Amniotic epithelial cell (primary cell): ENCODE measurements at regions not wholly inside any gene's neighbourhood (a gene's known extent, or its start where the extent isn't known, plus 50 kb on each side); places are given as distances from the start of the nearest gene placed in this dataset.

Experiments
- DNase-seq: peaks from one replicate; pipeline ENCODE4 v3.0.0-alpha.2; 2010; ENCODE audit warnings: low read depth

DNA sequence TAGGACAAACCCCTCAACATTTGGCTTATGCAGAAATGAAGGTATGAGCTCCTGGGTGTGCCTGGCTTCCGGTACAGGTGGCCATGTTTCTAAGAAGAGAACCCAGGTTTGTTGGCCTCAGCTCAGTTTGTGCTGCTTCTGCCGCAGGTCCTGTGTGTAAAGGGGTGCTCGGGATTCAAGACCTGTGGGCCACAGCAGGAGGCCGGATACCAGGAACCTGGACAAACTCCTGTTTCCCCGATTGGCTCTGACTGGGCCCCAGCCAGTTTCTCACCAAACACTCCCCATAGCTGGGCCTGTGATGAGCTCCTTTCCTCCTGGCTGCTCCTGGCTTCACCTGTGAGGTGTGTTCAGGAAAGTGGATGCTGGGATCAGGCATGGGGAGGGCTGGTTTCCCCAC is 271.2 kb upstream of the IRX2 start:
- no peak for DNase-seq

DNA sequence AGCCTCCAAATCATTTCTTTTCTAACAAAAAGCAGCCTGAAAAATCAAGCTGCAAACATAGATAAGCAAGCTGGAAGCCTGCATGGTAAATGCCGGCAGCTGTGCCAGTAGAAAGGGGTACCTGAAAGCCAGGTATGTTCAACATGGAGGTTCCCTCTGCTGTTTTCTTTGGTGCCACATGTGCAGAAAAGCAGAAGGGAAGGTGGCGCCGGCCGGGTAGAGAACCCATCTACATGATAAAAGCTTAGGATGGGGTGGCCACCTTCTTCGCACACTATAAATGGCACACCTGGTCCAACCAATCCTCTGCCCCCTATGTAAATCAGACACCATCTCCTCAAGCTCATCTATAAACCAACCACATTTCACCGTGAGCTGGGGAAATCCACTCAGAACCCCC is 268.9 kb upstream of the IRX2 start:
- no peak for DNase-seq

DNA sequence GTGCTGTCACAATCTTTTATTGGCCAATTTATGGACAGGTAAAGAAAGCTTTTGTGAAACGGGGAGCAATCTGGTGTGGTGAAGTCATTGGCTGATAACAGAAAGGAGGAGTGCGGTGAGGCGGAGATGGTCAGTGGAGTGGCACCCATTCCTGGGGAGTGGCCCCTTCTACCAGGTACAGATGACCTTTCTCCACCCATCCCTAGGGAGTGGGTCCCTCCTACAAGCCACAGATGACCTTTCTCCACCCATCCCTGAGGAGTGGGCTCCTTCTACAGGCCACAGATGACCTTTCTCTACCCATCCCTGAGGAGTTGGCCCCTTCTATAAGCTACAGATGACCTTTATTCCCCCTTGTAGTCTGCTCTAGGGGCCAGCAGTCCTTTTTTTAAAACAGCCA is 267.6 kb upstream of the IRX2 start:
- DNase-seq, result no peak

DNA sequence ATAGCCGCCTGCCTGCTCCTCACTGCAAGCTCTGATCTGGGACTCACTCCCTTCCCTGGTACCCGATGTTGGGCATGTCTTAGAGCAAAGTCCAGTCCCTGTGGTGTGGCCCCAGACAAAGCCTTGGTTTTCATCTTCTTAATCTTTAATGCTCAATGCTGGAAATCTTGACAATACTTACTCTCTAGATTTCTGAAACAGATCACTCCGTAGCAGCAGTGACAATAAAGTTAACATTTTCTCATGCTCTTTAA is 260.2 kb upstream of the IRX2 start:
- no peak for DNase-seq

DNA sequence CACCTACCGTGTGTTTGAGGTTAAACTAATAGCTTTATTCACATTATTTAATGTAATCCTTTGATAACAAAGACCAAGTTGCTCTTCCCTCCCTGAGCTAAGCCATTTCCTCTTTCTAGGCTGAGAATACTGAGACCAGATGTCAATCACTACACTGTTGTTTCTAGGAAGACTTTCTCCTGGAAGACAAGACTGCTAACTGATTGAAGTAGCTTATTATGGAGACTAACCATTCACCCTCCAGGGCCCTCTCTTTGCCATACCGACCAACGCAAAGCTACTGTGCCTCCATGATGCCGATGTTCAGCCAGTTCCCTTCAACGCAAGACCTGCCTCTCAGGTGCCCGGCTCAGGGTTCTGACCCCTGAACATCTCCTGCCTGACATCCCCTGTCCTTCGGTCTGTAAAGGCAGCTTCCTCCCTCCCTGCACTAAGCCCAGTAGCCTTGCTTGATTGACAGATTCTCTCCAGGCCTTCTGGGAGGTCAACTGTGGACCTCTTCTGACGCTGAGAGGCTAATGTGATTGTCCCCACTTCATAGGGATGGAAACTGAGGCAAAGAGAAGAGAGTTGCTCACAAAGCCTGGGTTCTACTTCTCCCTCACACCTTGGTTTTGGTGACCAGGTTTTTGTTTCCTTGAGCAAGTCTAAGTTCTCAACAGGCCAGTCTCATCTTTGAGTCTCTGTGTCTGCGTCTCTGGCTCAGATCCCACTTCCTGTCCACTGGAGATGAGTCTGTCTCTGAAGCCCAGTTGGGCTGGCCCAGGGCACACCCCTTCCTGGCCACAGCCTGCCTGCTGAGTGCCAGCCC is 259.7 kb upstream of the IRX2 start:
- DNase-seq, result no peak

DNA sequence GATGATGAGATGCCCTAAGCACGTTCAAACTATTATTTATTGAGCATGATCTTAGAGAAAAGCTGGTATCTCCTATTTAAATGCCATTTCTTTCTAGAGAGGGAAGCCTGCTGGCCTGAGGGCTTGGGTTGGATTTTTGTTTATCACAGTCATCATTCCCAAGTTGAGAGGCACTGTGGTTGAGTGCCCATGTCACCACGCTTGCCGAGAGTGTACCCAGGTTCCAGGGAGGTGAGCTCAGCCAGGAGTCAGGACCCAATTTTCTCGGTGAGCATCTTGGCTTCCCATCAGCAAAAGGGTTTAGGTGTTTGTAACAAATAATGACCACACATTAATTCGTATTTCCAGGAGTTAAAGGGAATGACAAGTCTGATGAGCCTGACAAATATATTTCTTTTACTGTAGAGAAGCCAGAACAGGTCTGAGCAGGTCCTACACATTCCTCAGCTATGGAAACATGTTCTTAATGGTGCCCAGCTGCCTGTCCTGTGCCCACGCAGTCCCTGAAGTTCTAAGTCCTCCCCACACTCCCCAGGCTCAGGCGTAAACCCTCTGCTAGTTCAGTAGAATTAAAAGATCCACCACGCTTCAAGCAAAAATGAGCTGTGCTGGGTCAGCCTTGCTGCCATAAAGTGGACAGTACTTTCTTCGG is 258.9 kb upstream of the IRX2 start:
- no peak for DNase-seq

DNA sequence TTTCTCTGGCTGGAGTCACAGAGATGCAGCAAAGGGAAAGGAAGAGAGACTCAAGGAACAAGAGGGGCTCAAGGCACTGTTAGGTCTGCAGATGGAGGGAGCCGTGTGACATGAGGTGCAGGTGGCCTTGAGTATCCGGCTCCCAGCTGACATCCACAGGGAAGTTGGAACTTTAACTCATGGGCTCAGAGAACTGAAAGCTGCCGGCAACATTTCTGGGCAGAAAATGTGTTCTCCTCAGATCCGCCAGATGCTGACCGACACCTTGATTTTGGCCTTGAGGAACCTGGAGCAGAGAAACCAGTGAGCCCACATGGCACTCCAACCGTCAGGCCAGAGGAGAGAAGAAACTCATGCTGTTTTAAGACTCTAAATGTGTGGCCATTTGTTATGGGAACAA is 258.1 kb upstream of the IRX2 start:
- DNase-seq, result no peak

DNA sequence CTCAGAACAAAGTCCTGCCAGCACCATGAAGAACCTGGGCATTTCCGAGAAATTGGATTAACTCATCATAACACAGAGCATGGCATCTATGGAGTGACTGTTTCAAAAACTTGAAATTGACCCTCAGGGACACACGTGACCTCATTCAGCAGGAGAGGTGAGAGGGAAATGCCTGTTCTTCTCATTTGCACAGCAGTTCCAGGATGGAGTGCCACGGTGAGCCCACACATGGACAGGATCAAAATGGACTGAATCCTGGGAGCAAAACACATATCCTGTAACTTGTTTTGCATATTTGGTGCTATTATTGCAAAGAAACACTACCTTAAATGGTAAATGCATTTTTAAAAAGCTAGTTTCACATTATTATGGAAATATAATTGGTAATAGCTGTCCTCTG is 256.1 kb upstream of the IRX2 start:
- DNase-seq, result no peak

DNA sequence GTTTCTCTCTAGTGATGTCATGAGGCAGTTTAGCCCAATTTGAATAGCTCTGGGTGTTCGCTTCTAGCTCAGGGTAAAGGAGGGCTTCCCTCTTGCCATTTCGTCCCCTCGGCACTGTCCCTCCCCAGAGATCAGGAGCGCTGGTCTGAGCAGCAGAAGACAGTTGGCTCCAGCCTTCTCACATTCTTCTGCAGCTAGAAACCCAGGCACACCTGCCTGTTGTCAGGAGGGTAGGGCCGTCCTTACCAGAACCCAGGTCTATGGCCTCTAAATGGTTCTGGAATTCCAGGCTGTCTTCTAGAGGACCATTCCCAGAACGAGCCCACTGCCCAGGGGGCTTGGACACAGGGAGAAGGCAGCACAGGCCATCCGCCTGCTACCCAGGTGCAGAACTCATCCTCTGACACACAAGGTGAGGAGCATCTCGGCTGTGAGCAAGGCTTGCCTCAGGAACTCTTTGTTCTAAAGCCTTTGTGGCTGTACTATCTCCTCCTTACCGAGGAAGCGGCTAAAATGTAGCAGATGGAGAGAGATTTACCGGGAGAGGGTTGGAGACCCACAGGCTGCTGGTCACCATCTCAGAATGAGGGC is 255.6 kb upstream of the IRX2 start:
- DNase-seq, result no peak

DNA sequence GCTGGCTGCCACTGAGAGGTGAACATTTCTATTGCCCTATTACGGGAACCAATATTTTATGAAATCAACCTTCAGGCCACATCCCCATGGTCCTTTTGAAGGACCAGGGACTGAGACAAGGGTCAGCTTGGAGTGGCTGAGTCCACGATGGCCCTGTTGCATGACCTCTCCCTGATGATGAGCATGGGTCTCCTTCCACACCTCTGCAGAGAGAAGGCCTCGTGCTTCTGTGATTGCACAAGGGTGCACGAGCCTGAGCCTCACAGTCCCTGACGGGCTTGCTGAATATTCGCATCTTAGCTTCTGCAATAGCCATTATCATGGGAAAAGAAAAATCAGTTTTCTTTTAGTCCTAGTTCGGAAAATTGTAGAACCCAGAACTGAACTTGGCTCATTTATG is 255.0 kb upstream of the IRX2 start:
- no peak for DNase-seq

DNA sequence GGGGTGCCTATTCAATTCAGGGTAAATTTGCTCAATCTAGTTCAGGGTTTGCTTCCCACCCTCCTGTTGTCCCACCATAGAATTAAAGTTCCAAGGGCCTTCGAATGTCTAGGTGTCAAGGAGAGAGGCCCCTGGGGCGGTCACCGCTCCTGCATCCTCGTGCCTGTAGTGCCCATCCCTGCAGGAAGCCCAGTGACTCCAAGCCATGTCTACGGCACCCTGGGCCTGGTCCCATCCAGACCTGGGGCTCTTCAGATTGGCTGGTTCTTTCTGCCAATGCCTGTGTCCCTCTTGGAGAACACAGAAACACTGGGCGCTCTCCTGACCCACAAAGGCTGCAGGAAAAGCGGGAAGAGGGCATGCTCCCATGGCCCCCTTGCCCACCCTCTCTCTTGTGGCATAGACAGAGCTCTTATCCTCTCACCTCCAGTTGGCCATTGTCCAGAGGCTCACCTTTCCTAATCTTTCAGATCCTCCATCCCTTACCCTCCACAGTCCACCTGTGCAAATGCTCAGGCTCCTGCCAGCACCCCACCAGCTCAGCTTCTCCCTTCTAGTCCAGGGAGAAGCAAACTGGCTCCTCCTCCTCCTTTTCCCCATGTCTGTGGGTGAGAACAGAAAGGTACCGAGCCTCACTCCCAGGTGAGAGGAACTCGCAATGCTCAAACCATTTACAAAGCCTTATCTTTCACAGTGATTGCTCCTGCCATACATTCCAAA is 253.0 kb upstream of the IRX2 start:
- no peak for DNase-seq

DNA sequence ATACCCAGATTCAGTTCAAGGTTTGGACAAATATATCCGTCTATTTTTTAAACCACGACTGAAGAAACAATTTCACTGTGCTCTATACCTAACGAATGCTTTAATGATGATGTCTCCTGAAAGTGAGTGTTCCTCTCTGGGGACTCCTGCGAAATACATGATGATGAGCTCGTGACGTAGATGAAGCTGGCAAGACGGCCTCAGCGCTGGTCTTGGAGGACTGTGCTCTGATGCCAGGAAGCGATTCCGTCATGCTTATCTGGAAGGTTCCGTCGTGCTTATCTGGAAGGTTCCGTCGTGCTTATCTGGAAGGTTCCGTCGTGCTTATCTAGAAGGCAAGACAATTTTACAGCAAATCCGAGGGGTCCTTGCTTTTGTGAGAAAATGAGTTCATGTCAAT is 250.8 kb upstream of the IRX2 start:
- no peak for DNase-seq

DNA sequence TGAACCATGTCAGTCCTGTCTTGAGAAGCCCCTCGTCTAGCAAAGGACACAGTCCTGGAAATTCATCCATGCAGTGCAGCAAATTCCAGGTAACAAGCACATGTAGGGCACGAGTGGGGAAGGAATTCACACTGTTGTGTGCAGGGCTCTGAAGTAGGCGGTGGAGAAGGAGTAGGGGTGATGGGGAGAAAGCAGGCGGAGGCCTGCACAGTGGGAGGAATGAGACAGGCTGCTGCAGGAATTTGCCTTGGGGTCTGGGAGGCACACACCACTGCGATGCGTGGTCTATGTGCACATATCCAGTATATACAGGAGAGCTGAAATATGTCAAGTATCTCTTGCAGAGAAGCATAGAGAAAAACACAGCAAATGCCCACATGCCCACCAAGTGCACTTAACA is 249.2 kb upstream of the IRX2 start:
- DNase-seq, result no peak

DNA sequence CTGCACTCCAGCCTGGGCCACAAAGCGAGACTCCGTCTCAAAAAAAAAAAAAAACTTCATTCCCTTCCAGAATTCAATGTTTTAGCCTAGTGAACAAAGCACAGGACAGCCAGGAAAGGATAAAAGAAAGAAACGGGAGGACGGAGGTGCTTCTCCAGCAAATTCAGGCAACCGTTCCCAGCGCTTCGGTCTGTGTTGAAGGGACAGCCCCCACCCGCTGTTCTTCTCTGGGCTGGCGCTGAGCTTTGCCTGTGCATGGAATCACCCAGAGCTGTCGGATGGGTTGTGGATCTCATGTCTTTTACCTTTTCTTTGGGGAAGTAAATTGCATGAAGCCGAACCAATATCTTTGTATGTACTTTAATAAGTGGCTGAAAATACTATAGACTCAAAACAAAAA is 248.4 kb upstream of the IRX2 start:
- DNase-seq, result no peak

DNA sequence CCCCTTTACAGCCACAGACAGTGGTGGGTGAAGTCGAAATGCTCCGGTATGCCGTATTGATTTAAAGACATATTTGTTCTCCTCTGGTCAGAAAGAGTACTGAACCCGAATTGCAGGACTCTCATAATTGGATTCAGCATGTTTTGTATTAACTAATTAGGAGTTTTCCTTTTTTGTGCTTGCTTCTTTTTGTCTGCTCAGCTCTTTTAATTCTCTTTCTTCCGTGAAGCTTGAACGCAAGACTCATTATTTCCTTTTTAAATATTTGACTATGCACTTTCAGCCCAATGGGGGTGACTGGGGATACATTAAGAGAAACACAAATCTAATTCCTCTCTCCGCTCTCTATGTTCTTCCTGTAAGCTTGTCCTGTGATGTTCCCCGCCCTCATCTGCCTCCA is 246.6 kb upstream of the IRX2 start:
- no peak for DNase-seq

DNA sequence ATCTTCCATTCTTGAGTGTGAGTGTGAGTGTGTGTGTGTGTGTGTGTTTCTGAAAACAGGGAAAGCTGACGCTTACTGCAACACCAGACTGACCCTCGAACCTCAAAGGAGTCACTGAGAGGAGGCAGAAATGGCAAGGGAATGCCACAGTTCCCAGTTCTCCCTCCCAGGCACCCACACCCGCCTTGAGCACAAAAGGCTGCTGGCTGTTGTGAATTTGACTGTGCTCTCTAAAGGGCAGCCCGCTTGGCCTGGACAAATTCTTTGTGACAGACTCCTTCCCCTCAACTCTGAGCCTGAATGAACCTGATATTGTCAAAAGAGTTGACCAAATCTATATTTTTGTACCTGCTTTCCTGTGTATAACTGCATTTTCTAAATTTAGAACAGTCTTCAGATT is 245.7 kb upstream of the IRX2 start:
- no peak for DNase-seq

DNA sequence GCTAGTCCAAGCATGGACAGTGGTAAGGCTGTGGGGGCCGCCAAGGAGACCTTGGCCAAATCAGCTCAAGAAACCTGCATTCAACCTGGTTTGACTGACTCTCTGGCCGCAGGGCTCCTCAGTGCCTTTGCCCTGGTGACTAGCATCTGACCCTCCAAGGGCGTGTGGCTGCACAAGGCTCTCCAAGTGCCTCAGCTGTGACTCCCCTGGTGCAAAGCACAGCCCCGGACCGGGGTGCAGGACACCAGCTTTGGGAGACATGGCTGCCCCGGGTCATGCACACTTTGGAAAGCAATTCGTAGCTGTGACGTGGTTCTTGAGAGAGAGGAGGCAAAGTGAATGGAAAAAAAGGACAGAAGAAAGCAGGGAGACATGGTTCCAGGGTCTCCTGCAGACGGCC is 245.2 kb upstream of the IRX2 start:
- no peak for DNase-seq

DNA sequence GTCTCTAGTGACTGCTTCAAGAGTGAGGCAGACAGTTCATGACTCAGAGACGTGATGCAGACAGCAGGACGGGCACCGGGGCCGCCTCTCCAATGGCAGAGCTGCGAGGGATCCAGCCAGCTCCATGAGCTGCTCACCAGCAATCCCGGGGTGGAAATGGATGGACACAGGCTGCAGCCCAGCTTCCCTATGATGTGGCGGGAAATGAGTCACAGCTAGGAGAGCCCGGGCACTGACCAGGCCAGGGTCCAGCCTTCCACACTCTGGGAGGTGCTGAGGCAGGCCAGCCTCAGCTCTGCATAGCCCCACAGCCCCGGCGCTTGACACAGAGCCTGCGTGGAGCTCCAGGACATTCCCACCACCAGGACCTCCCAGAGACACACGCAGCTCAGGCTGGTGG is 244.8 kb upstream of the IRX2 start:
- DNase-seq, result no peak

DNA sequence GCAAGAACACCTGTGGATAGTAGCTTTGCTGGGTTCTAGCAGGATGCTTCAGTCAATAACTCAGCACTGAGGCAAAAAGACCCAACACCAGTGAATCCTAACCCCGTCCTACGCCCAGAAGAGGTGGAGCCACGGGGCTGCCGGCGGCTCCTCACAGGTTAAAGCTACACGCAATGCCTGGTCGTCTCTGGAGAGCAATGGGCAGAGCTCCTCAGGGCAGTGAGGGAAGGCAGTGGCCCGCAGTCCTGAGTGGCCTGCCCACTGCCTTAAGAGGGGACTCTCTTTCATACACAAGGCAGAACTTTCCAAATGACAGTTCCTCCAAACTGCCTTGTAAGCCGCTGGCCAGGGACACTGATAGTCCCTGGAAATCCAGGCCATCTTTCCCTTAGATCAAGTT is 244.2 kb upstream of the IRX2 start:
- DNase-seq, result no peak

DNA sequence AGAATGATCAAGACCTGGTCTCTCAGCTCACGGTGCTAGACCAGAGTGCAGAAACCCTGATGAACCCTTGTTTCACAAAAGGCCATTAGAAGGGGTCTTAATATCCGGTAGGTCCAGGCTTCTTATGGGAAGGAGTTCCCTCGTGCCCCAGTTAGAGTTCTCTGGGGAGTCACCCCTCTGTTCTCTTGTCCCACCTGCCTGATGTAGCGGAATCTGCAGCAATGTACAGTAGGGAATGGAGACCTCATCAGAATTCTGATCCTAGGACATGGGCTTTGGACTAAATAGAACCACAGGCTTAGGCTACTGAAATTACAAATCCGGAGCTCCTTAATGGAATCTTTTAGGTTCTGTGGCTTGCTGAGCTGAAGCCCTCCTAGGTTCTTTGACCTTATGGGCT is 243.6 kb upstream of the IRX2 start:
- DNase-seq, result no peak

DNA sequence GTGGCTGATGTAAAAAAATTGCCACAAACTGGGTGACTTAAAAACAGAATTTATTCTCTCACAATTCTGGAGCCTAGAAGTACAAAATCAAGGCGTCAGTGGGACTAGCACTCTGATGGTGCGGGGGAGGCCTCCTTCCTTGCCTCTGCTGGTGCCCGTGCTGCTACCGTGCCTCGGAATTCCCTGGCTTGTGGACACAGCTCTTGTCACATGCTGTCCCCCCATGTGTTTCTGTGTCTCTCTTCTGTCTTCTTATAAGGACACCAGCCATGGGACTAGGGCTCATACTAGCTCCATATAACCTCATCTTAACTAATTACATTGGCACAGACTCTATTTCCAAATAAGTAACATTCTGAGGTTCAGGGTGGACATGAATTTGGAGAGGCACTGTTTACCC is 242.3 kb upstream of the IRX2 start:
- no peak for DNase-seq

DNA sequence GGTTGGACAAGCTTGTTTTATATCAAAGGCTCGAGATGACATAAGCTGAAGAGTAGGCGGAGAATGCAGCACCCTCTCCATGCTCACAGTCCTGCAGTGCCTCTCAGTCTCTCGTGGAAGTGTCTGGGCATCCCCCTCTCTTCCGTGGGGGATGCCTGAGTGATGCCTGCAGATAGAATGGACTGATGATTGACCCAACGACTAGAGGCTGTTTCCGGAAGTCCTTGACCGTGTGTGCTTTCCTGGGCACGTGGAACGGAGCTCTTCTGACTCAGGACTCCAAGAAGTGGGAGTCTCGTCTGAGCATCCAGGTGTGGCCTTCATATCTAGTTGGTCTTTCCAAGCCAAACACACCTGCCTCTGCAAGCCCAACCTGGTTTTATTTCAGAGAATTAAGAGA is 241.8 kb upstream of the IRX2 start:
- no peak for DNase-seq

DNA sequence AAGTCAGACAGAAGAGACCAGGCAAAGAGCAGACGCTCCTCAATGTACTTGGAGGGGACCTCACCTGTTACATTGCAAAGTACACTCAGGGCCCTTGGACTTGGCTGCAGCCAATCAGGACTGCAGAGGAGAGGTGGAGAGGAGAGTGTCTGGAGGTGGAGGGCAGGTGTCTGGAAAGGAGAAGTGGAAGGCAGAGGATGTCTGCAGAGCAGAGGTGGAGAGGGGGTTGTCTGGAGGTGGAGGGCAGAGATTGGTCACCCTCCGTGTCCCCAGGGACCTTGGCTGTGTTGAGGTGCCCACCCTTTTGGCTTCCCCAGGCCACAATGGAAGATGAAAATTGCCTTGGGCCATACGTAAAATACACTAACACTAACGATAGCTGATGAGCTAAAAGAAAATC is 241.3 kb upstream of the IRX2 start:
- DNase-seq, result no peak
